SK-N-SH (cell line): ENCODE measurements at regions not wholly inside any gene's neighbourhood (a gene's known extent, or its start where the extent isn't known, plus 50 kb on each side); places are given as distances from the start of the nearest gene placed in this dataset.

ENCODE experiments used
- CTCF ChIA-PET: fragments of 300-600, 350-600 bp; formaldehyde crosslinking; extraction: SDS; loops from one replicate; lab custom pipeline; 2021; lab: Yijun Ruan, JAX
- POLR2A ChIA-PET: fragments of 350-600 bp; sonication (Branson Sonifier 250); formaldehyde crosslinking; extraction: SDS; loops from one replicate; lab custom pipeline; 2020; ENCODE audit warnings: antibody characterized with exemption, inconsistent platforms; lab: Yijun Ruan, JAX
- DNase-seq: peaks from one replicate; pipeline ENCODE4 v3.0.0; 2012
- H2AFZ ChIP-seq: fragments of 200-600 bp; sonication (generic); 2 replicates; pipeline ENCODE4 v1.8.1; 2016; ENCODE audit warnings: antibody characterized with exemption, mild to moderate bottlenecking, low read depth
- H3F3A ChIP-seq: fragments of 200-600 bp; sonication (generic); replicated peaks from 2 replicates; pipeline ENCODE3; 2016; ENCODE audit warnings: antibody characterized with exemption, mild to moderate bottlenecking; ENCODE audit not compliant: insufficient read depth
- H3K27ac ChIP-seq, 2 experiments: fragments of 200-500 bp in 1 of 2; fragments of 200-600 bp in 1 of 2; sonication (Bioruptor generic) in 1 of 2; sonication (generic), shearing (Covaris generic) in 1 of 2; 2 replicates each; pipeline versions ENCODE4 v1.5.1 to v1.6.1; 2014 to 2016; ENCODE audit warnings: low read depth in 2 of 2, inconsistent platforms in 1 of 2, low read length in 1 of 2, mild to moderate bottlenecking in 1 of 2, mixed read lengths in 1 of 2
- H3K27me3 ChIP-seq: fragments of 200-600 bp; sonication (generic), shearing (Covaris generic); 2 replicates; pipeline ENCODE4 v1.6.1; 2016; ENCODE audit warnings: mixed run types; ENCODE audit not compliant: insufficient read depth
- H3K36me3 ChIP-seq, 2 experiments: fragments of 200-500 bp in 1 of 2; fragments of 200-600 bp in 1 of 2; sonication (Bioruptor generic) in 1 of 2; sonication (generic) in 1 of 2; replicated peaks in 1 of 2; 2 replicates each; pipeline versions ENCODE3 to v1.5.1; 2014 to 2016; ENCODE audit warnings: low read length in 1 of 2, mild to moderate bottlenecking in 1 of 2; ENCODE audit not compliant: insufficient read depth in 2 of 2, control insufficient read depth in 1 of 2
- H3K4me1 ChIP-seq, 2 experiments: fragments of 200-500 bp in 1 of 2; fragments of 200-600 bp in 1 of 2; sonication (Bioruptor generic) in 1 of 2; sonication (generic), shearing (Covaris generic) in 1 of 2; 2 replicates each; pipeline versions ENCODE4 v1.5.1 to v1.6.1; 2014 to 2016; ENCODE audit warnings: low read depth in 1 of 2, low read length in 1 of 2, mixed run types in 1 of 2; ENCODE audit not compliant: insufficient read depth in 2 of 2, control insufficient read depth in 1 of 2
- H3K4me2 ChIP-seq: fragments of 200-600 bp; sonication (generic), shearing (Covaris generic); 2 replicates; pipeline ENCODE4 v1.6.1; 2017; ENCODE audit warnings: mixed run types
- H3K4me3 ChIP-seq, 2 experiments: fragments of 200-500 bp in 1 of 2; fragments of 200-600 bp in 1 of 2; sonication (Bioruptor generic) in 1 of 2; sonication (generic), shearing (Covaris generic) in 1 of 2; 2 replicates each; pipeline versions ENCODE4 v1.5.1 to v1.8.1; 2014 to 2016; ENCODE audit warnings: low read depth in 2 of 2, inconsistent platforms in 1 of 2, low read length in 1 of 2, mild to moderate bottlenecking in 1 of 2, mixed read lengths in 1 of 2, moderate library complexity in 1 of 2
- H3K79me2 ChIP-seq: fragments of 200-600 bp; sonication (generic); 2 replicates; pipeline ENCODE4 v1.8.1; 2017; ENCODE audit warnings: mild to moderate bottlenecking; ENCODE audit not compliant: insufficient read depth
- H3K9ac ChIP-seq: fragments of 200-600 bp; sonication (generic); 2 replicates; pipeline ENCODE4 v1.6.1; 2017; ENCODE audit warnings: mixed run types
- H3K9me2 ChIP-seq: fragments of 200-600 bp; sonication (generic); 2 replicates; pipeline ENCODE4 v1.6.1; 2017; ENCODE audit warnings: mixed run types
- H3K9me3 ChIP-seq: fragments of 200-600 bp; sonication (generic); 2 replicates; pipeline ENCODE4 v1.6.1; 2017; ENCODE audit warnings: mixed run types, mild to moderate bottlenecking, moderate library complexity
- H4K20me1 ChIP-seq: fragments of 200-600 bp; sonication (generic); 2 replicates; pipeline ENCODE4 v1.6.1; 2017; ENCODE audit warnings: mild to moderate bottlenecking, mixed run types; ENCODE audit not compliant: insufficient read depth
- CHD2 ChIP-seq: fragments of 150-350 bp; IDR thresholded peaks from 2 replicates; pipeline ENCODE4 v1.6.1; 2018; ENCODE audit warnings: low read length; ENCODE audit not compliant: partially characterized antibody
- ELF1 ChIP-seq: IDR thresholded peaks from 2 replicates; pipeline ENCODE4 v1.4.0; 2012
- EZH2phosphoT487 ChIP-seq: fragments of 200-600 bp; sonication (generic); IDR thresholded peaks from 2 replicates; pipeline ENCODE4 v1.6.1; 2017; ENCODE audit warnings: low read depth, mixed run types, mild to moderate bottlenecking, antibody characterized with exemption, moderate library complexity, borderline replicate concordance
- FOSL2 ChIP-seq: IDR thresholded peaks from 2 replicates; pipeline ENCODE4 v1.4.0; 2012; ENCODE audit warnings: low read depth, mild to moderate bottlenecking, moderate library complexity, borderline replicate concordance
- FOXM1 ChIP-seq: IDR thresholded peaks from 2 replicates; pipeline ENCODE4 v1.4.0; 2012; ENCODE audit warnings: low read depth, mild to moderate bottlenecking
- GATA2 ChIP-seq: sonication (generic); formaldehyde crosslinking; IDR thresholded peaks from 2 replicates; pipeline ENCODE4 v1.5.0; 2020; ENCODE audit warnings: mild to moderate bottlenecking, missing genetic modification reagents
- JUND ChIP-seq: IDR thresholded peaks from 2 replicates; pipeline ENCODE4 v1.4.0; 2012
- MEF2A ChIP-seq: IDR thresholded peaks from 2 replicates; pipeline ENCODE4 v1.4.0; 2012; ENCODE audit warnings: low read depth, borderline replicate concordance
- POLR2AphosphoS5 ChIP-seq: IDR thresholded peaks from 2 replicates; pipeline ENCODE4 v1.6.1; 2012; ENCODE audit warnings: low read depth, low read length
- RCOR1 ChIP-seq: fragments of 150-350 bp; IDR thresholded peaks from 2 replicates; pipeline ENCODE4 v1.6.1; 2017; ENCODE audit warnings: antibody characterized with exemption, low read length
- RFX5 ChIP-seq: IDR thresholded peaks from 2 replicates; pipeline ENCODE4 v1.6.1; 2012; ENCODE audit warnings: mild to moderate bottlenecking, improper control_type of control experiment, low read length
- RXRA ChIP-seq: IDR thresholded peaks from 2 replicates; pipeline ENCODE4 v1.4.0; 2012; ENCODE audit warnings: low read depth, mild to moderate bottlenecking, borderline replicate concordance
- SMC3 ChIP-seq: IDR thresholded peaks from 2 replicates; pipeline ENCODE4 v1.6.1; 2012; ENCODE audit warnings: low read depth, low read length, improper control_type of control experiment
- TAF1 ChIP-seq: IDR thresholded peaks from 2 replicates; pipeline ENCODE4 v1.6.1; 2012; ENCODE audit warnings: low read depth, mild to moderate bottlenecking, low read length, moderate library complexity, borderline replicate concordance
- TCF12 ChIP-seq: IDR thresholded peaks from 2 replicates; pipeline ENCODE4 v1.4.0; 2012
- TEAD4 ChIP-seq: IDR thresholded peaks from 2 replicates; pipeline ENCODE4 v1.4.0; 2012; ENCODE audit warnings: mild to moderate bottlenecking, borderline replicate concordance; ENCODE audit not compliant: insufficient read depth
- YY1 ChIP-seq: IDR thresholded peaks from 2 replicates; pipeline ENCODE4 v1.4.0; 2012; ENCODE audit warnings: low read depth, mild to moderate bottlenecking
- WGBS: methylation state at CpG from one replicate; pipeline ENCODE4 v1.1.6; 2017; ENCODE audit warnings: low lambda C conversion rate; 5-methylcytosine and 5-hydroxymethylcytosine counted together
- TF ChIP-seq, protein P1 (sequence below): fragments of 200-600 bp; sonication (generic); IDR thresholded peaks from 2 replicates; pipeline ENCODE4 v1.6.1; 2017; ENCODE audit warnings: antibody characterized with exemption, mild to moderate bottlenecking, moderate library complexity
- TF ChIP-seq, protein P2 (sequence below): IDR thresholded peaks from 2 replicates; pipeline ENCODE4 v1.6.1; 2012; ENCODE audit warnings: mild to moderate bottlenecking, low read depth, low read length, moderate library complexity

DNA sequence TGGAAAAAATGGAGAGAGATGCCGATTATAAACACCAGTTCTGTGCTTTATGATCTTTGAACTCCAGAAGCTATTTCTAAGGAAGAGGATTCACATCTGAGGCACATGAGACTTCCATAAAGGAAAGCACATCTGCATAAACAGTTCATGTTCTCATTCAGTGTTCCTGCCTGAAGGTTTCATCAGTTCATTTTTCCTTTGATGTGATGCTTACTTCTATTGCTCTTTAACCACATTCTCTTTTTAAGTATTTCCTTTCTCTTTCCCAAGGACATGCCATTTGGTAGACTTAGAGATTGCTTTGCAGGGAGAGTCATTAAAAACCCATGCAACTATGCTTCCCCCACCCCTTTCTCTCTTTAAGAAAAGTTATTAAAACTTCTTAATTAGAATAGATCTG, 387.0 kb upstream of the FLRT2 start:
- H3K4me2 ChIP-seq, result no peak overlapping the region
- H2AFZ ChIP-seq, result no peak overlapping the region
- no peaks in the 10 kb centered on the region for H3F3A ChIP-seq
- H3K9me3 ChIP-seq, result no peaks in the 10 kb centered on the region
- no peak overlapping the region for H3K4me3 ChIP-seq
- TF ChIP-seq ELF1 (no peak), TEAD4 (no peak), RXRA (no peak), RFX5 (no peak), SMC3 (no peak)
- H3K9me2 ChIP-seq, result no peaks in the 10 kb centered on the region
- H3K79me2 ChIP-seq, result no peaks in the 10 kb centered on the region
- H3K27me3 ChIP-seq, result no peaks in the 10 kb centered on the region; the same call in 1 of the 2 replicates
- no peaks in the 10 kb centered on the region for H3K4me1 ChIP-seq
- no peaks in the 10 kb centered on the region for H4K20me1 ChIP-seq
- WGBS, result 4% methylated on average over 1 of the region's 1 CpG
- no peak overlapping the region for H3K9ac ChIP-seq
- CTCF ChIA-PET, result no interaction called here
- POLR2A ChIA-PET, result no interaction called here
- H3K36me3 ChIP-seq, result no peaks in the 10 kb centered on the region
- no peak overlapping the region for H3K27ac ChIP-seq
- DNase-seq, result no peak

DNA sequence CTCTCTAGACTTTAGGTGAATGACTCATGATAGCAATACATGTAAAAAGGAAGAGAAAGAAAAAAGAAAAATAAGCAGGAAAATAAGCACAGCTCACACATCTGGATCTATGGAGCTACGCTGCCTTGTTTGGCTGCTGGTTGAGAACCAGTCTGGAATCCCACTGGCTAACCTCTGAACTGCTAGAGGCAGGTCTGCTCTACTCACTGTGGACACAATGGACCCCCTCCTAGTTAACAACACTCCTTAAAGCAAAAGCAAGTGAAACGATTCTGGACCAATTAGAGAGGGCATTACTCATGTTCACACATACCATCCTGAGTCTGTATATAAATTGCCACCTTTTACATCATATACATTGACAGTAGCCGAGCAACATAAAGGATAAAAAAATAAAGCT, 383.2 kb upstream of the FLRT2 start:
- ChIA-PET POLR2A (no interaction called here), CTCF (no interaction called here)
- no peak overlapping the region for H3K27ac ChIP-seq
- H4K20me1 ChIP-seq, result no peaks in the 10 kb centered on the region
- no peak for DNase-seq
- TF ChIP-seq CHD2, result no peak
- TF ChIP-seq TEAD4, result no peak
- no peak for TF ChIP-seq POLR2AphosphoS5
- no peak for TF ChIP-seq JUND
- no peak for TF ChIP-seq RCOR1
- TF ChIP-seq, protein P1, sequence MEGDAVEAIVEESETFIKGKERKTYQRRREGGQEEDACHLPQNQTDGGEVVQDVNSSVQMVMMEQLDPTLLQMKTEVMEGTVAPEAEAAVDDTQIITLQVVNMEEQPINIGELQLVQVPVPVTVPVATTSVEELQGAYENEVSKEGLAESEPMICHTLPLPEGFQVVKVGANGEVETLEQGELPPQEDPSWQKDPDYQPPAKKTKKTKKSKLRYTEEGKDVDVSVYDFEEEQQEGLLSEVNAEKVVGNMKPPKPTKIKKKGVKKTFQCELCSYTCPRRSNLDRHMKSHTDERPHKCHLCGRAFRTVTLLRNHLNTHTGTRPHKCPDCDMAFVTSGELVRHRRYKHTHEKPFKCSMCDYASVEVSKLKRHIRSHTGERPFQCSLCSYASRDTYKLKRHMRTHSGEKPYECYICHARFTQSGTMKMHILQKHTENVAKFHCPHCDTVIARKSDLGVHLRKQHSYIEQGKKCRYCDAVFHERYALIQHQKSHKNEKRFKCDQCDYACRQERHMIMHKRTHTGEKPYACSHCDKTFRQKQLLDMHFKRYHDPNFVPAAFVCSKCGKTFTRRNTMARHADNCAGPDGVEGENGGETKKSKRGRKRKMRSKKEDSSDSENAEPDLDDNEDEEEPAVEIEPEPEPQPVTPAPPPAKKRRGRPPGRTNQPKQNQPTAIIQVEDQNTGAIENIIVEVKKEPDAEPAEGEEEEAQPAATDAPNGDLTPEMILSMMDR, result no peak
- TF ChIP-seq TCF12, result no peak
- TF ChIP-seq FOXM1, result no peak
- TF ChIP-seq YY1, result no peak
- no peak for TF ChIP-seq FOSL2
- TF ChIP-seq MEF2A, result no peak
- TF ChIP-seq, protein P2, sequence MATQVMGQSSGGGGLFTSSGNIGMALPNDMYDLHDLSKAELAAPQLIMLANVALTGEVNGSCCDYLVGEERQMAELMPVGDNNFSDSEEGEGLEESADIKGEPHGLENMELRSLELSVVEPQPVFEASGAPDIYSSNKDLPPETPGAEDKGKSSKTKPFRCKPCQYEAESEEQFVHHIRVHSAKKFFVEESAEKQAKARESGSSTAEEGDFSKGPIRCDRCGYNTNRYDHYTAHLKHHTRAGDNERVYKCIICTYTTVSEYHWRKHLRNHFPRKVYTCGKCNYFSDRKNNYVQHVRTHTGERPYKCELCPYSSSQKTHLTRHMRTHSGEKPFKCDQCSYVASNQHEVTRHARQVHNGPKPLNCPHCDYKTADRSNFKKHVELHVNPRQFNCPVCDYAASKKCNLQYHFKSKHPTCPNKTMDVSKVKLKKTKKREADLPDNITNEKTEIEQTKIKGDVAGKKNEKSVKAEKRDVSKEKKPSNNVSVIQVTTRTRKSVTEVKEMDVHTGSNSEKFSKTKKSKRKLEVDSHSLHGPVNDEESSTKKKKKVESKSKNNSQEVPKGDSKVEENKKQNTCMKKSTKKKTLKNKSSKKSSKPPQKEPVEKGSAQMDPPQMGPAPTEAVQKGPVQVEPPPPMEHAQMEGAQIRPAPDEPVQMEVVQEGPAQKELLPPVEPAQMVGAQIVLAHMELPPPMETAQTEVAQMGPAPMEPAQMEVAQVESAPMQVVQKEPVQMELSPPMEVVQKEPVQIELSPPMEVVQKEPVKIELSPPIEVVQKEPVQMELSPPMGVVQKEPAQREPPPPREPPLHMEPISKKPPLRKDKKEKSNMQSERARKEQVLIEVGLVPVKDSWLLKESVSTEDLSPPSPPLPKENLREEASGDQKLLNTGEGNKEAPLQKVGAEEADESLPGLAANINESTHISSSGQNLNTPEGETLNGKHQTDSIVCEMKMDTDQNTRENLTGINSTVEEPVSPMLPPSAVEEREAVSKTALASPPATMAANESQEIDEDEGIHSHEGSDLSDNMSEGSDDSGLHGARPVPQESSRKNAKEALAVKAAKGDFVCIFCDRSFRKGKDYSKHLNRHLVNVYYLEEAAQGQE, result no peak
- TF ChIP-seq GATA2, result no peak
- no peak for TF ChIP-seq TAF1
- TF ChIP-seq SMC3, result no peak
- no peak for TF ChIP-seq EZH2phosphoT487
- TF ChIP-seq, all 33 proteins: peak for 0
- H3K9ac ChIP-seq, result no peak overlapping the region
- no peaks in the 10 kb centered on the region for H3F3A ChIP-seq
- no peak overlapping the region for H2AFZ ChIP-seq
- no peaks in the 10 kb centered on the region for H3K4me1 ChIP-seq
- WGBS, result 4% methylated on average over 3 of the region's 3 CpGs
- H3K4me2 ChIP-seq, result no peak overlapping the region
- no peaks in the 10 kb centered on the region for H3K9me3 ChIP-seq
- H3K4me3 ChIP-seq, result no peak overlapping the region
- H3K9me2 ChIP-seq, result no peaks in the 10 kb centered on the region
- H3K36me3 ChIP-seq, result no peaks in the 10 kb centered on the region
- no peaks in the 10 kb centered on the region; the same call in 1 of the 2 replicates for H3K27me3 ChIP-seq
- H3K79me2 ChIP-seq, result no peaks in the 10 kb centered on the region
